ENCODE measurements at regions not wholly inside any gene's neighbourhood (a gene's known extent, or its start where the extent isn't known, plus 50 kb on each side); places are given as distances from the start of the nearest gene placed in this dataset.
A peak's percentile ranks its signal among the peaks of the same experiment; 100 is the strongest.
"Not testable (repeated sequence)": the region's sequence is repeated elsewhere in the genome, so short reads cannot be mapped to it uniquely, and the experiment has no call there.

GRCh38 chr18:34352385-34353163 is 127.9 kb upstream of the NOL4 start:
- no peak for DNase-seq (ENCODE audit: low read depth)

DNA sequence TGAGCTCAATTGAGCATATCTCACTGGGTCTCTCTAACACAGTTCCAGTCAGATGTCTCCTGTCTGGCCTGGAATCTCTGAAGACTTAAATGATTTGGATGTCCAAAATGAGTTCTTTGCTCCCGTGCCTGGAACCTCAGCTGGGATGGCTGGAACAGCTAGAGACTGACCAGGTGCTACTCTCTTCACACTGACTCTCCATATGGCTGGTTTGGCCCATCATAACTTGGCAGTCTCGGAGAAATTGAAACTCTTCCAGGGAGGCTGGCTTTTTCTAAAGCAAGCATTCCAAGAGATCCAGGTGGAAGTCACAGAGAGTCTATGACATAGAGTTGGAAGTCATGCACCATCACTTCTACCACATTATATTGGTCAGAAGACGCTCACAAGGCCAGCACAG is 129.6 kb upstream of the NOL4 start:
- DNase-seq (ENCODE audit: low read depth), result no peak

GRCh38 chr18:34357944-34358580 is 133.3 kb upstream of the NOL4 start:
- DNase-seq (ENCODE audit: low read depth), result no peak

DNA sequence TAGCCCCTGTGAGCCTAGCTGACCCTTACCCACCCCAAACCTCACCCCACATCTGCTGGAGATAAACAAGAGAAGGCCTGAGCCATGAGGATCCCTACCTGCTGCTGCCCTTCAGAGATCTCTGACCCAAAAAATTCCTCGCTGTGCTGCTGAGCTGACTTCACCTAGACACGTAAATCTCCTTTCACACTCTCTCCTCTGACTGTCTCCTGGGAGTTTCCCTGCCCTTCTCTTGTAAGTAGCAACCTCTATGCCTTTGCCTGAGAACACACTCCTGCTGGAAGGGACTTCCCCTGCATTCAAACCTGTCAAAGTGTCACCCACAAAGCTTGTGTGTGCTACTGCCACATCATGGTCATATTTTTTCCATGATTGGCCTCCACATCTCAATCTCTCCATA is 134.2 kb upstream of the NOL4 start:
- no peak for DNase-seq (ENCODE audit: low read depth)

GRCh38 chr18:34364699-34365098 is 140.0 kb upstream of the NOL4 start:
- DNase-seq (ENCODE audit: low read depth), result no peak

- no peak for DNase-seq (ENCODE audit: low read depth)
These were observed 146.1 kb upstream of the NOL4 start for GRCh38 chr18:34370704-34371395.

- DNase-seq (ENCODE audit: low read depth), result no peak
These were observed 155.6 kb upstream of the NOL4 start for GRCh38 chr18:34380326-34380725.

DNA sequence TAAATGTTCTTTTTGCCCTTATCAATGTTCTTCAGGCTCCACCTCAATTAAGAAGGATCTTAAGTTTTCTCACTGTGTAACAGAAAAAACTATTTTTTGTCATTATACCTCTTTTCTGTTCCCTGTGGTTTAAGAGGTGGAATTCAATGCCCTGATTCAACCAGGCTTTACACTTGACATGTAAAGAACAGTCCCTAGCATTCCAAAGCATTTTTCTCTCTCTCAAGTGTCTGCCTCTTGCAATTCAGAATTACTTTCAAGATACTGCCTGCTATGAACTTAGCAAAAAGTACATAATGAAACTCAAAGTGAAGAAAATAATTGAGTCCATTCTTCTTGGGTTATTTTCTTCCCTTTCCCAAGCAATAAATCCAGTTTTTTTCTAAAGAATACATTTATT is 160.6 kb upstream of the NOL4 start:
- DNase-seq (ENCODE audit: low read depth), result no peak

GRCh38 chr18:34386803-34387202 is 162.1 kb upstream of the NOL4 start:
- DNase-seq (ENCODE audit: low read depth), result no peak

DNA sequence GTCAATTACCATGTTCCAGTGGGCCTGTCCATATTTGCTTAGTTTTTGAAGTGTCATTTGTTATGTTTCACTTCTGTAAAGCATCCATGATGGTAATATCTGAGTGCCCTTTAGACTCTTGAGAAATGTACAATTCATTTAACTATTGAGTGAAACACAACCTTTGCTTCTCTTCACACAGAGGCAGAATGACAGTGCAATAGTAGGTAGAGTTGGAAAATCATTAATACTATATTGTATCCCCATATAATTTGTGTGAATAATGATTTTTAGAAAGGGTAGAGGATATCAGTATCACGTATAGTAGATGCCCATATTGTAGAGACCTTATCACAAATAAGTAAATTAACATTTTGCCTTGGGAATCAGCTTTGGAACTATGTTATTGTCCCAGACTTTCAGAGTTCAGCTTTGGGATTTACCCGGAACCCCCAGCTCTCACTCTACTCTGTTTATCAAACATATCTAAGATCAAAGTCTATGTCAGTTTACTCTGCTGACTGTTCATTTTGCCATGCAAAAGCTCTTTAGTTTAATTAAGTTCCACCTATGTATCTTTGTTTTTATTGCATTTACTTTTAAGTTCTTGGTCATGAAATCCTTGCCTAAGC is 172.7 kb upstream of the NOL4 start:
- DNase-seq (ENCODE audit: low read depth), result no peak

GRCh38 chr18:34399892-34400291 is 175.2 kb upstream of the NOL4 start:
- no peak for DNase-seq (ENCODE audit: low read depth)

DNA sequence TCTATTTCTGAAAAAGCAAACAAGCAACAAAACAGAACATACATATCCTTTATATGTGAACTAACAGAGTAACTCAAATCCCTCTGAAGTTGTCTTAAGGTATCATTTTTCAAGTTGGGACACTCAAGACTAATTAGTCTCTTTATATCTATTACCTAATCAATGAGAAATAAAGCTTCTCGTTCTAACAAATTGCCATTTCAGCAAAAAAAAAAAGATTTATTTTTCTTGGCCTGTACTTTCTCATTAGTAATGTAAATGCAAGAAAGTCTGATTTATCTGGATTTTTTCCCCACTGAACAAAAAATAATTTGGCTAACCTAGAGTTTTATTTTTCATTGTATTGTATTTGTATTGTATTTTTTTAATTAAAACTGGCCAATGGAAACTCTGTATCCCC is 176.1 kb upstream of the NOL4 start:
- DNase-seq (ENCODE audit: low read depth), result no peak

- no peak for DNase-seq (ENCODE audit: low read depth)
These were observed 177.1 kb upstream of the NOL4 start for GRCh38 chr18:34401775-34402174.

GRCh38 chr18:34407471-34407870 is 182.8 kb upstream of the NOL4 start:
- not testable (repeated sequence) for DNase-seq (ENCODE audit: low read depth)

DNA sequence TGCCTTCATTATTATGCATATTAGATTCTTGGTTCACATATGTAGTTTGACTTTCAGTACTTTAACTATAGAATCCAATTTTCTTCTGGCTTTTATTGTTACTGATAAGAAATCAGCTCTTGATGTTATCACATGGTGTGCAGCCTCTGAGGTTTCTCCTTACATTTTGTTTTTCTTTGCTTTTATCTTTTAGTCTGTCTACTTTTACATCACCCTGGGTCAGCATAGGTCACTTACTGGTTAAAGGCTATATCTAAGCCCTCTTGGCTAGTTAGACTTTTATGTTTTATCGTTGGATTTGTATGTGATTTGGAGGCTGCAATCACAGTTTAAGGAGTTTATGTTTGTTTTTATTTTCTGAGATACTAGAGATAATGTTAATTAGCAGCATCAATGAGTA is 187.2 kb upstream of the NOL4 start:
- no peak for DNase-seq (ENCODE audit: low read depth)

GRCh38 chr18:34431042-34431441 is 206.3 kb upstream of the NOL4 start:
- no peak for DNase-seq (ENCODE audit: low read depth)

- DNase-seq (ENCODE audit: low read depth), result no peak
These were observed 219.9 kb upstream of the NOL4 start for GRCh38 chr18:34444622-34445021.

GRCh38 chr18:34448662-34449061 is 223.9 kb upstream of the NOL4 start:
- no peak for DNase-seq (ENCODE audit: low read depth)

- DNase-seq (ENCODE audit: low read depth), result no peak
These were observed 233.0 kb upstream of the NOL4 start for GRCh38 chr18:34457761-34458160.

DNA sequence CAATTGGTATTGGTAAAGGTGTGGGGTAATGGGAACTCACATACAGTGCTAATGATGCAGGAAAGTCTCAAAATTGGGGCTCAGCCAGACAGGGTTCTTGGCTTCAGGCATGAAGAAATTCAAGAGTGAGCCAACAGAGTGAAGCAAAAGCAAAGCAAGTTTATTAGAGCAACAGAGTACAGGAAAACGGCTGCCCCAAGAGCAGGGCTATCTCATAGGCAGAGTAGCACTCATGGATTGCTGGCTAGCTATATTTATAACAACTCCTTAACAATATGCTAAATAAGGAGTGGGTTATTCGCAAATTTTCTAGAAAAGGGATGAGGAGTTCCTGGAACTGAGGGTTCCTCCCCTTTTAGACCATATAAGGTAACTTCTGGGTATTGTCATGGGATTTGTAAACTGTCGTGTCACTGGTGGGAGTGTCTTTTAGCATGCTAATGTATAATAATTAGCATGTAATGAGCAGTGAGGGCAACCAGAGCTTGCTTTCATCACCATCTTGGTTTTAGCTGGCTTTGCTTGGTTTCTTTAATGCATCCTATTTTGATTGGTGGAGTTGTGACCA is 233.8 kb upstream of the NOL4 start:
- no peak for DNase-seq (ENCODE audit: low read depth)

DNA sequence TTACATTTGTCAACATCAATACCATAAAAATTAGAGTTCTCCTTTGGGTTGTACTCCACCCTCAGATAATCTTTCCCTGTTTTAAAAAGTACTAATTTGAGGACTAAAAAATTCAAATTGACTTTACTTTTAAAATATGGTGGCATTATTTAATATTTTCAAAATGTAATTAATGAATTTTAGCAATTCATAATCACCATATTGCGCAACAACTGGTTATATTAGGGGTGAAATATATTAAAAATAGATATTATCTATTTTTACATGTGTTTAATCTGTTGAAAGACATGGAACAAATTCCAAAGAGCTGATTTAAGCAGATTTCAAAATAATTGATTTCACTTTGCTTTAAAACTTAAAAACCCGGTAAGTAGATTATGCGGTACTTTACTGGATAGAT is 236.6 kb upstream of the NOL4 start:
- DNase-seq (ENCODE audit: low read depth), result no peak

- peak; percentile 4 for DNase-seq (ENCODE audit: low read depth)
These were observed 242.3 kb upstream of the NOL4 start for GRCh38 chr18:34467058-34467457.

All from HT1080 (cell line).